GM18870 (cell line): ENCODE measurements at regions not wholly inside any gene's neighbourhood (a gene's known extent, or its start where the extent isn't known, plus 50 kb on each side); places are given as distances from the start of the nearest gene placed in this dataset.
A peak's percentile ranks its signal among the peaks of the same experiment; 100 is the strongest.
"Not testable (repeated sequence)": the region's sequence is repeated elsewhere in the genome, so short reads cannot be mapped to it uniquely, and the experiment has no call there.

Experiments
- ATAC-seq: cut with Tn5 transposase; IDR thresholded peaks from one replicate; pipeline ENCODE4 v1.9.1; 2021; ENCODE audit warnings: moderate library complexity; ENCODE audit not compliant: unreplicated experiment

GRCh38 chr4:133379681-133380438 is 230.8 kb downstream of the PCDH10 start:
- no peak for ATAC-seq

GRCh38 chr4:133377286-133377685 is 228.2 kb downstream of the PCDH10 start:
- no peak for ATAC-seq

GRCh38 chr4:133372699-133373098 is 223.6 kb downstream of the PCDH10 start:
- no peak for ATAC-seq

GRCh38 chr4:133355633-133356032 is 206.5 kb downstream of the PCDH10 start:
- no peak for ATAC-seq

GRCh38 chr4:133347409-133347808 is 198.3 kb downstream of the PCDH10 start:
- ATAC-seq: no peak

- no peak for ATAC-seq
These were observed 175.4 kb downstream of the PCDH10 start for GRCh38 chr4:133324491-133324890.

GRCh38 chr4:133323670-133324069 is 174.6 kb downstream of the PCDH10 start:
- no peak for ATAC-seq

GRCh38 chr4:133320576-133321170 is 171.6 kb downstream of the PCDH10 start:
- ATAC-seq: peak; percentile 57

- ATAC-seq: no peak
These were observed 167.8 kb downstream of the PCDH10 start for GRCh38 chr4:133316909-133317308.

- no peak for ATAC-seq
These were observed 165.9 kb downstream of the PCDH10 start for GRCh38 chr4:133314991-133315390.

GRCh38 chr4:133287396-133287795 is 138.3 kb downstream of the PCDH10 start:
- ATAC-seq: no peak

GRCh38 chr4:133278591-133278990 is 129.5 kb downstream of the PCDH10 start:
- no peak for ATAC-seq

- ATAC-seq: not testable (repeated sequence)
These were observed 128.8 kb downstream of the PCDH10 start for GRCh38 chr4:133277940-133278339.

GRCh38 chr4:133275246-133275645 is 126.2 kb downstream of the PCDH10 start:
- ATAC-seq: no peak

- ATAC-seq: no peak
These were observed 124.3 kb downstream of the PCDH10 start for GRCh38 chr4:133273401-133273800.

- ATAC-seq: peak; percentile 79
These were observed 121.0 kb downstream of the PCDH10 start for GRCh38 chr4:133270021-133270570.

GRCh38 chr4:133268205-133268604 is 119.1 kb downstream of the PCDH10 start:
- no peak for ATAC-seq

GRCh38 chr4:133267506-133267905 is 118.4 kb downstream of the PCDH10 start:
- ATAC-seq: not testable (repeated sequence)

- not testable (repeated sequence) for ATAC-seq
These were observed 117.9 kb downstream of the PCDH10 start for GRCh38 chr4:133266966-133267365.

- ATAC-seq: not testable (repeated sequence)
These were observed 115.2 kb downstream of the PCDH10 start for GRCh38 chr4:133264251-133264650.

GRCh38 chr4:133263104-133263503 is 114.0 kb downstream of the PCDH10 start:
- ATAC-seq: no peak

- ATAC-seq: no peak
These were observed 98.8 kb downstream of the PCDH10 start for GRCh38 chr4:133247861-133248260.
